HG03103 (cell line): ENCODE measurements at regions not wholly inside any gene's neighbourhood (a gene's known extent, or its start where the extent isn't known, plus 50 kb on each side); places are given as distances from the start of the nearest gene placed in this dataset.
"Not testable (repeated sequence)": the region's sequence is repeated elsewhere in the genome, so short reads cannot be mapped to it uniquely, and the experiment has no call there.

Experiments
- ATAC-seq: cut with Tn5 transposase; IDR thresholded peaks from one replicate; pipeline ENCODE4 v1.9.1; 2021; ENCODE audit warnings: low read depth; ENCODE audit not compliant: unreplicated experiment

GRCh38 chr15:96627031-96627568 lies 296.6 kb downstream of the NR2F2 start:
- ATAC-seq = no peak

GRCh38 chr15:96629511-96629910 lies 299.0 kb downstream of the NR2F2 start:
- no peak for ATAC-seq

GRCh38 chr15:96638793-96639192 lies 308.3 kb downstream of the NR2F2 start:
- ATAC-seq = no peak

GRCh38 chr15:96645796-96646195 lies 315.3 kb downstream of the NR2F2 start:
- ATAC-seq = no peak

GRCh38 chr15:96648866-96649265 lies 318.4 kb downstream of the NR2F2 start:
- ATAC-seq = no peak

GRCh38 chr15:96657096-96657495 lies 326.6 kb downstream of the NR2F2 start:
- ATAC-seq = no peak

- not testable (repeated sequence) for ATAC-seq
These were observed 336.5 kb downstream of the NR2F2 start for GRCh38 chr15:96666979-96667378.

- no peak for ATAC-seq
These were observed 339.9 kb downstream of the NR2F2 start for GRCh38 chr15:96670389-96670788.

GRCh38 chr15:96672629-96673028 lies 342.1 kb downstream of the NR2F2 start:
- ATAC-seq = no peak

GRCh38 chr15:96678386-96678785 lies 347.9 kb downstream of the NR2F2 start:
- ATAC-seq = no peak

GRCh38 chr15:96687388-96688107 lies 357.0 kb downstream of the NR2F2 start:
- ATAC-seq = no peak

- no peak for ATAC-seq
These were observed 360.2 kb downstream of the NR2F2 start for GRCh38 chr15:96690733-96691132.

- no peak for ATAC-seq
These were observed 362.3 kb downstream of the NR2F2 start for GRCh38 chr15:96692826-96693225.

- no peak for ATAC-seq
These were observed 363.0 kb downstream of the NR2F2 start for GRCh38 chr15:96693515-96693914.

- no peak for ATAC-seq
These were observed 363.6 kb downstream of the NR2F2 start for GRCh38 chr15:96693990-96694517.

- no peak for ATAC-seq
These were observed 364.9 kb downstream of the NR2F2 start for GRCh38 chr15:96695426-96695825.

- ATAC-seq = no peak
These were observed 369.4 kb downstream of the NR2F2 start for GRCh38 chr15:96699871-96700401.

- no peak for ATAC-seq
These were observed 370.1 kb downstream of the NR2F2 start for GRCh38 chr15:96700555-96700954.

- ATAC-seq = no peak
These were observed 370.9 kb downstream of the NR2F2 start for GRCh38 chr15:96701443-96701842.

GRCh38 chr15:96701877-96702276 lies 371.4 kb downstream of the NR2F2 start:
- ATAC-seq = no peak

GRCh38 chr15:96702589-96702988 lies 372.1 kb downstream of the NR2F2 start:
- ATAC-seq = no peak

- ATAC-seq = no peak
These were observed 372.6 kb downstream of the NR2F2 start for GRCh38 chr15:96703091-96703490.
